ENCODE measurements at regions not wholly inside any gene's neighbourhood (a gene's known extent, or its start where the extent isn't known, plus 50 kb on each side); places are given as distances from the start of the nearest gene placed in this dataset.

- DNase-seq (ENCODE audit: low spot score) = no peak
These were observed 475.8 kb downstream of the BCAT1 start for GRCh38 chr12:24473097-24473496.

- no peak for DNase-seq (ENCODE audit: low spot score)
These were observed 478.9 kb downstream of the BCAT1 start for GRCh38 chr12:24470050-24470449.

GRCh38 chr12:24469089-24469488, 479.8 kb downstream of the BCAT1 start:
- no peak for DNase-seq (ENCODE audit: low spot score)

- DNase-seq (ENCODE audit: low spot score) = no peak
These were observed 481.7 kb downstream of the BCAT1 start for GRCh38 chr12:24467226-24467625.

DNA sequence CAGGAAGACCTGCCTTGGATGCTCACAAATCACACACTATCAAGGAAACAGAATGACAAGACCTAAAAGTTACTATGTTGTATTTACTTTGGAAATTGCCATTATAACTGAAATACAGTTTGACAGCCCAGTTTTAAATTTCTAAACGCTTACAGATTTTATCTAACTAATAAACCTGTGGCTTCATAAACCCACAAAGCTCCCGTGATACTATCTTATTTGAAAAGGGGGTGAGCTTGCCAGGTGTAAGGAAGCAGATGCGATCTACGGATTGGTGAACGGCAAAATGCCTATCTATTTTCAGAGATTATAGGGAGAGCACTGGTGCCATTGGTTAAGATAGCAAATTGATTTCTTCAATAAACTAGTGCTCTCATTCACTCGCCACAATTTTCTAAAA, 485.5 kb downstream of the BCAT1 start:
- no peak for DNase-seq (ENCODE audit: low spot score)

DNA sequence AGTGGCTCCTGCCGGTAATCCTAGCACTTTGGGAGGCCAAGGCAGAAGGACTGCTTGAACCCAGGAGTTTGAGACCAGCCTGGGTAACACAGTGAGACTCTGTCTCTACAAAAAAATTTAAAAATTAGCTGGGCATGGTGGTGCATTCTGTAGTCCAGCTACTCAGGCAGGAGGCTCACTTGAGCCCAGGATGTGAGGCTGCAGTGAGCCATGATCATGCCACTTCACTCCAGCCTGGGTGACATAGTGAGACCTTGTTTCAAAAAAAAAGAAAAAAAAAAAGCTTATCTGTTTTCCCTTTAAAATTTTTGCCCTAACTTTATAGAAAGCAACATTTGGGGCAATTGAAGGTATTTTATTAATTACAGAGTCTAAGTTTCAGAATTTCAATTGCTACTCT, 486.0 kb downstream of the BCAT1 start:
- no peak for DNase-seq (ENCODE audit: low spot score)

DNA sequence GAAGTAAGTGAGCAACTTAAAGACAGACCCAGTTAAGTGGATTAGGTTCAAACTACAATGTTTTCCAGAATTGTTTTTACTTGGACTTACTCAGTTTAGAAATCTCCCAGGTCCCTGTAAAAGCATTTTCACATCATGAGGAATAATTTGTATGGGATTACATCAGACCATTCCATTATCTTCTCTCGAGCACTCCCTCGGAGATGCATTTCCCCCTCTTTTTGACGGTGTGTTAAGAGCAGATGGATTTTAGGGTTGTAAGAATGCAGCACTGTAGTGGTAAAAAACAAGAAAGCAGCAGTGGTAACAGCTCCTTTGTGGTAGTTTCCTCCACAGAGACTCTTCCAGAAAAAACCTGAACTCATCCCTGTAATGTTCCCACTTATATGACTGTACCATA, 488.4 kb downstream of the BCAT1 start:
- DNase-seq (ENCODE audit: low spot score) = no peak

GRCh38 chr12:24460099-24460498, 488.8 kb downstream of the BCAT1 start:
- no peak for DNase-seq (ENCODE audit: low spot score)

GRCh38 chr12:24455811-24456210, 493.1 kb downstream of the BCAT1 start:
- DNase-seq (ENCODE audit: low spot score) = no peak

- no peak for DNase-seq (ENCODE audit: low spot score)
These were observed 498.2 kb upstream of the SOX5 start for GRCh38 chr12:24447678-24448077.

- no peak for DNase-seq (ENCODE audit: low spot score)
These were observed 496.8 kb upstream of the SOX5 start for GRCh38 chr12:24446287-24446686.

- no peak for DNase-seq (ENCODE audit: low spot score)
These were observed 495.2 kb upstream of the SOX5 start for GRCh38 chr12:24444634-24445033.

DNA sequence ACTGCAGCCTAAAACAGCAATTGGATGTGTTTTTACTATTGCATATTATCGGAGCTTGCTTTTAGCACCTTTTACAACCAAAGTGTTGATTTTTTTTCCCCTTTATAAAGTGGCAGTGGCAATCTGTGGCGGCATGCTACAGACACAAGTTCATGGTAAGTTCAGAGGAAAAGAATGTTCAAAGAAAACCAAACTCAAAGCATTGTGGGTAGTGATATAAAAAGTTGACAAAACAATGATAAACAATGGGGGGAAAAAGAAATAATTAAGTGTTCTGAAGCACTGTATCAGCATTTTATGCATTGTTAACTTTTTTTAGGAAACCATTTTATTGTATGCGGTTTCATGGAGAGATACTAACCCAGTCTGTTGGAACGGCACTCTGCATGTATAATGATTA, 492.0 kb upstream of the SOX5 start:
- no peak for DNase-seq (ENCODE audit: low spot score)

DNA sequence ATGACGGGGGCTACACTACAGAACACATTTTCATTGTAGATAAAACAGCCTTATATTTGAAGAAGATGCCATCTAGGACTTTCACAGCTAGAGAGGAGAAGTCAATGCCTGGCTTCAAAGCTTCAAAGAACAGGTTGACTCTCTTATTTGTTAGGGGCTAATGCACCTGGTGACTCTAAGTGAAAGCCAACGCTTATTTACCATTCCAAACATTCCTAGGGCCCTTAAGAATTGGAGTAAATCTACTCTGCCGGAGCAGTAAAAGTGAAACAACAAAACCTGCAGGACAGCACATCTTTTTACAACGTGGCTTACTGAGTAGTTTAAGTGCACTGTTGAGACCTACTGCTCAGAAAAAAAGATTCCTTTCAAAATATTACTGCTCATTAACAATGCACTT, 487.2 kb upstream of the SOX5 start:
- no peak for DNase-seq (ENCODE audit: low spot score)

GRCh38 chr12:24431872-24432271, 482.4 kb upstream of the SOX5 start:
- DNase-seq (ENCODE audit: low spot score) = no peak

GRCh38 chr12:24427776-24428175, 478.3 kb upstream of the SOX5 start:
- DNase-seq (ENCODE audit: low spot score) = no peak

GRCh38 chr12:24425601-24425970, 476.1 kb upstream of the SOX5 start:
- DNase-seq (ENCODE audit: low spot score) = no peak

GRCh38 chr12:24424889-24425600, 475.6 kb upstream of the SOX5 start:
- no peak for DNase-seq (ENCODE audit: low spot score)

DNA sequence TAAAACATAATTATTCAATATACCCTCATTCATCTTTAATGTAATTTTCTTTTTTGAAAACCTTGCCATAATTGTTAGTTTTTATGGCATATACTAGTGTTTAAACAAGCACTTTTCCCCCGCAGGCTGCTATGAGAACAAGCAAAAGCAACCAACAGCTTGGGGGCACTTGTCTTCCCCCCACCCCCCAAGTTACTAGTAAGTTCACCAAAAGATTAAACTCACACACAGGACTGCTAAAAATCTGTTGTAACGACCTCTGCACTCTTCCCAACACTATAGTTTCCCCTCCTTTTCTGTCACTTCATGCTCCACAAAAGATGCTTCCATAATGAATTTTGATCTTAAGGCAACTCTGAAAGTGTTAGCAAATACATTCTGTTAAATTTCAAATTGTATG, 474.9 kb upstream of the SOX5 start:
- DNase-seq (ENCODE audit: low spot score) = no peak

GRCh38 chr12:24423611-24424010, 474.1 kb upstream of the SOX5 start:
- no peak for DNase-seq (ENCODE audit: low spot score)

- no peak for DNase-seq (ENCODE audit: low spot score)
These were observed 472.3 kb upstream of the SOX5 start for GRCh38 chr12:24421759-24422158.

GRCh38 chr12:24418157-24418556, 468.7 kb upstream of the SOX5 start:
- no peak for DNase-seq (ENCODE audit: low spot score)

DNA sequence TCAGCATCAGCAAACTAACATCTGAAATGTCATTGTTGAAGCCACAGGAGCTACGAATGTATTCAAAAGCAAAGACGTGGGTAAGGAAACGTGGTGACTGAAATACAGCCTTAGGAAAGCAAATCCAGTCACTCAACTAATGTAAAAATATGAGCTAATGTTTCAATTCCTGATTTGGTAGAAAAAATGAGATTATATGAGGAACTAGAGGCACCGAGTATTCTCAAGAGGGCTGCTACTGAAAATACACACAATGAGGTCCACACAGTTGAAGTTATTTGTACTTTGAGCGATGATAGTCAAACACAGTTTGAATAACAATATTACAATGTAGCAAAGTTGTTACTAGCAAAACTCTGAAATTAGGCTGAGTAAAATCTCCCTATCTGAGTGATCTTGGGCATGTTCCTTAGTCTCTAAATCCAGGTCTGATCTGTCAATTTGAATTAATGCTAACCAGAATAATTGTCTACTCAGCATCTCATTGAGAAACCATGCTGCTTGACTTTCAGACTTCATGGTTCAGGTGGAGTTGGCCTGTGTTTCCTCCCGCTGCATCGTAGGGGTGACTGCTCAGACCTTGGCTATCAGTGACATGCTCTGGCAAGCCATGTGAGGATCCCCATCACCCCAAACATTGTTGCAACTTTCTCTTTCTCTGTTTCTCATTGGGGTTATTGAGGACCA, 467.1 kb upstream of the SOX5 start:
- no peak for DNase-seq (ENCODE audit: low spot score)

DNA sequence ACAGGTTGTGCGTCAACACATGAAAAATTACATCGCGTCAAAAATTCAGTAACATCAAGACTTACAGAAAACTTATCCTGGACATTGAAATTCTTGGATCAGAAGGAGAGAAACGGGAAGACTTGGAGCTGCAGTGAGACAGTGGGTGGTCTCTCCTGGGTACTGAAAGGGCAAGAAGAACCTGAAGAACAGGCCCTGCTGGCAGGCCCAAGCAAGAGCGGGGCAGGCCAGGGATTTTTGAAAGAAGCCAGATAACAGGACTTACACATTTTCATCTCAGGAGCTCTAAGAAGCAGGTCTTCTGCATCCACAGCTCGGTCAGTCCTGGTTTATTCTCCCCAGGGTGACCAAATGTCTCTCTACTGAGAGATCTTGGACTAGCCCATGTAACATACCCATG, 466.5 kb upstream of the SOX5 start:
- DNase-seq (ENCODE audit: low spot score) = no peak
